ENCODE measurements at regions not wholly inside any gene's neighbourhood (a gene's known extent, or its start where the extent isn't known, plus 50 kb on each side); places are given as distances from the start of the nearest gene placed in this dataset.

- no peak for TF ChIP-seq POLR2A (IDR thresholded peaks at IDR 0.05)
- TF ChIP-seq CTCF (IDR thresholded peaks at IDR 0.05), result no peak
- no peak for TF ChIP-seq POLR2AphosphoS5 (IDR thresholded peaks at IDR 0.05; ENCODE audit: insufficient read depth in 1 of 2, low read depth in 1 of 2)
- no peaks in the 10 kb centered on the region for H3K4me1 ChIP-seq
- intact Hi-C loops (cut with DNase I), result no loop called here
Measured at GRCh38 chr6:67839818-67840217, 795.3 kb upstream of the ADGRB3 start.

GRCh38 chr6:67825201-67825895 is 809.7 kb upstream of the ADGRB3 start:
- no peaks in the 10 kb centered on the region for H3K27me3 ChIP-seq
- H3K36me3 ChIP-seq, result no peaks in the 10 kb centered on the region
- peaks cover 3% of the 10 kb centered on the region for H3K9me3 ChIP-seq
- H3K27ac ChIP-seq, result no peak overlapping the region
- no peak overlapping the region for H3K4me3 ChIP-seq
- no peaks in the 10 kb centered on the region for H3K4me1 ChIP-seq
- no peak for DNase-seq (ENCODE audit: extremely low spot score in 2 of 2)
- TF ChIP-seq CTCF (IDR thresholded peaks at IDR 0.05) (no peak), POLR2AphosphoS5 (IDR thresholded peaks at IDR 0.05; ENCODE audit: insufficient read depth in 1 of 2, low read depth in 1 of 2) (no peak)
- intact Hi-C loops (cut with DNase I), result no loop called here

More at GRCh38 chr6:67839818-67840217, 795.3 kb upstream of the ADGRB3 start:
- DNase-seq (ENCODE audit: extremely low spot score in 2 of 2), result no peak
- Histone ChIP-seq H3K27ac (no peak overlapping the region), H3K9me3 (peaks cover 4% of the 10 kb centered on the region), H3K4me3 (no peak overlapping the region), H3K36me3 (no peaks in the 10 kb centered on the region), H3K27me3 (no peaks in the 10 kb centered on the region)

- no peaks in the 10 kb centered on the region for H3K4me1 ChIP-seq
- no peak for DNase-seq (ENCODE audit: extremely low spot score in 2 of 2)
- H3K27me3 ChIP-seq, result no peaks in the 10 kb centered on the region
- no peak overlapping the region for H3K4me3 ChIP-seq
- no peaks in the 10 kb centered on the region for H3K36me3 ChIP-seq
- peaks cover 3% of the 10 kb centered on the region for H3K9me3 ChIP-seq
- TF ChIP-seq POLR2AphosphoS5 (IDR thresholded peaks at IDR 0.05; ENCODE audit: insufficient read depth in 1 of 2, low read depth in 1 of 2), result no peak
- TF ChIP-seq CTCF (IDR thresholded peaks at IDR 0.05), result no peak
- no peak for TF ChIP-seq POLR2A (IDR thresholded peaks at IDR 0.05)
- intact Hi-C loops (cut with DNase I), result no loop called here
- H3K27ac ChIP-seq, result no peak overlapping the region
Measured at GRCh38 chr6:67818322-67818721, 816.8 kb upstream of the ADGRB3 start.

- H3K36me3 ChIP-seq, result no peaks in the 10 kb centered on the region
- no peaks in the 10 kb centered on the region for H3K4me1 ChIP-seq
- no peak overlapping the region for H3K27ac ChIP-seq
- DNase-seq (ENCODE audit: extremely low spot score in 2 of 2), result no peak
- no peaks in the 10 kb centered on the region for H3K9me3 ChIP-seq
- H3K4me3 ChIP-seq, result no peak overlapping the region
- H3K27me3 ChIP-seq, result no peaks in the 10 kb centered on the region
- TF ChIP-seq POLR2AphosphoS5 (IDR thresholded peaks at IDR 0.05; ENCODE audit: insufficient read depth in 1 of 2, low read depth in 1 of 2) (no peak), CTCF (IDR thresholded peaks at IDR 0.05) (no peak), POLR2A (IDR thresholded peaks at IDR 0.05) (no peak)
- intact Hi-C loops (cut with DNase I), result no loop called here
Measured at GRCh38 chr6:67815623-67816022, 819.5 kb upstream of the ADGRB3 start.

- no peaks in the 10 kb centered on the region for H3K9me3 ChIP-seq
- intact Hi-C loops (cut with DNase I), result no loop called here
- no peaks in the 10 kb centered on the region for H3K27me3 ChIP-seq
- H3K27ac ChIP-seq, result no peak overlapping the region
- TF ChIP-seq POLR2AphosphoS5 (IDR thresholded peaks at IDR 0.05; ENCODE audit: insufficient read depth in 1 of 2, low read depth in 1 of 2), result no peak
- no peak for TF ChIP-seq CTCF (IDR thresholded peaks at IDR 0.05)
- no peak for TF ChIP-seq POLR2A (IDR thresholded peaks at IDR 0.05)
- no peak overlapping the region for H3K4me3 ChIP-seq
- H3K4me1 ChIP-seq, result no peaks in the 10 kb centered on the region
- no peak for DNase-seq (ENCODE audit: extremely low spot score in 2 of 2)
- H3K36me3 ChIP-seq, result no peaks in the 10 kb centered on the region
Measured at GRCh38 chr6:67814262-67814661, 820.8 kb upstream of the ADGRB3 start.

All from vagina (tissue), 2 donors.